ENCODE measurements at regions not wholly inside any gene's neighbourhood (a gene's known extent, or its start where the extent isn't known, plus 50 kb on each side); places are given as distances from the start of the nearest gene placed in this dataset.

DNA sequence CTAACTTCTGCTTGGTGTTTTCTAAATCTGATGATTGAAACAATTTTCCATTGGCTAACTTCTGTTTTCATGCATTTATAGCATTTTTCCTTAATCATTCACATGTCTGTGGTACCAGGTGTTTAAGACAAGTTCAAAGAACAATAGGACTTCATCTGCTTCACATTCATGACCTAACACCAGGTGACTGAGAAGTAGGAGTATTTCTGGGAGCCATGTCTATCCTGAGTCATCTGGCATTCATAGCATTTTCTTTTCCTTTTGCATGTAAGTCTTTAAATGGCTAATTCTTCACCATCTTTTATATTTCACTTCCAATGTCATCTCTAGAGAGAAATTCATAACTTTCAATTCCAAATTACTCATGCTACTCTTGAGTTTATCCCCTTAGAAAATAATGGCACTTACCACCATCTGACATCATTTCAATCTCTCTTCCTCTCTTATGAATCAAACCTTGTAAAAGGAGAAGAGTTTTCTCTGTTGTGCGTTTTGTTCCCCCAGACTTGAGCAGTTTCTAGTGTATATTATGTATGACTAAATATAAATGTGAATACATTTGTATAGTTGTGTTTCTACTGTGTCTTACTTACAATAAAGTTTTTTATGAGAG is 1196.1 kb upstream of the CDH9 start:
- Histone ChIP-seq H3K27me3 (replicated peaks) (no peaks in the 10 kb centered on the region), H3K4me3 (ENCODE audit: low read depth, low read length) (no peak overlapping the region), H3K27ac (no peak overlapping the region), H3K36me3 (replicated peaks) (no peaks in the 10 kb centered on the region)
- in situ Hi-C loops (cut with HindIII; ENCODE audit: low pct_ligation_motif_present, low sequenced_read_pairs): no loop called here
- DNase-seq: no peak
- TF ChIP-seq, protein P1, sequence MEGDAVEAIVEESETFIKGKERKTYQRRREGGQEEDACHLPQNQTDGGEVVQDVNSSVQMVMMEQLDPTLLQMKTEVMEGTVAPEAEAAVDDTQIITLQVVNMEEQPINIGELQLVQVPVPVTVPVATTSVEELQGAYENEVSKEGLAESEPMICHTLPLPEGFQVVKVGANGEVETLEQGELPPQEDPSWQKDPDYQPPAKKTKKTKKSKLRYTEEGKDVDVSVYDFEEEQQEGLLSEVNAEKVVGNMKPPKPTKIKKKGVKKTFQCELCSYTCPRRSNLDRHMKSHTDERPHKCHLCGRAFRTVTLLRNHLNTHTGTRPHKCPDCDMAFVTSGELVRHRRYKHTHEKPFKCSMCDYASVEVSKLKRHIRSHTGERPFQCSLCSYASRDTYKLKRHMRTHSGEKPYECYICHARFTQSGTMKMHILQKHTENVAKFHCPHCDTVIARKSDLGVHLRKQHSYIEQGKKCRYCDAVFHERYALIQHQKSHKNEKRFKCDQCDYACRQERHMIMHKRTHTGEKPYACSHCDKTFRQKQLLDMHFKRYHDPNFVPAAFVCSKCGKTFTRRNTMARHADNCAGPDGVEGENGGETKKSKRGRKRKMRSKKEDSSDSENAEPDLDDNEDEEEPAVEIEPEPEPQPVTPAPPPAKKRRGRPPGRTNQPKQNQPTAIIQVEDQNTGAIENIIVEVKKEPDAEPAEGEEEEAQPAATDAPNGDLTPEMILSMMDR (IDR thresholded peaks at IDR 0.05; ENCODE audit: low read depth, low read length, missing control alignments): no peak

DNA sequence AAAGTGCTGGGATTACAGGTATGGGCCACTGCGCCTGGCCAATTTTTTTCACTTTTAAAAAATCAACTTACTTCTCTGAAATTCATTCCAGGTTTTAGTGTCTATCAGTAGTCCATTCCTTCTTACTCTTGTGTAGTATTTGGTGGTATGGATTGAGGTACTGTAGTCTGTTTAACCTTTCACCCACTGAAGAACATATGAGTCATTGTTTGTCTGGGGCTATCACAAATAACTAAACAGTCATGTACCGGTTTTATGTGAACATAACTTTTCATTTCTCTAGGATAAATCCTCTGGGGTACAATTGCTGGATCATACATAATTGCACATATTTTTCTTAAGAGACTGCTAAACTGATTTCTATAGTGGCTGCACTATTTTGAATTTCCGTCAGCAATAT is 1188.0 kb upstream of the CDH9 start:
- DNase-seq: no peak
- in situ Hi-C loops (cut with HindIII; ENCODE audit: low pct_ligation_motif_present, low sequenced_read_pairs): no loop called here

DNA sequence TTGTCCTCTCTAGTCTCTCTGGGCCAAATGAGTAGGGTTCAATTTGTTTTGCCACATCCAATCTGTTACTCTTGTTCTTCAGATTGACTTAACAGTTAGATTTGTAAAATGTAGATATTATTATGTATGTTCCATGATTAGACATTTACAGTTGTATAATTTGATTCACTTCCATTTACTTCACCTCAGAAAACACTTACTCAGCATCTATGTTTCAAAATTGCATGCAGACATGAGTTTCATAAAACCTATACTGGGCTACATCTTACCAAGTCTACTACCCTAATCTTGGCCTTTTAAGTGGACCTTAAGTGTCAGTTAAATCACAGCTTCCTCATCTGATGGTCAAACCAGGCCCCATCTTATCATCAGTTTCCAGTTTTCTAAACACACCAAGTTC is 1181.2 kb upstream of the CDH9 start:
- in situ Hi-C loops (cut with HindIII; ENCODE audit: low pct_ligation_motif_present, low sequenced_read_pairs): no loop called here
- TF ChIP-seq, protein P1 (IDR thresholded peaks at IDR 0.05; ENCODE audit: low read depth, low read length, missing control alignments): no peak

More for the DNA sequence above, 1188.0 kb upstream of the CDH9 start:
- Histone ChIP-seq H3K27ac (no peak overlapping the region), H3K27me3 (replicated peaks) (no peaks in the 10 kb centered on the region), H3K36me3 (replicated peaks) (no peaks in the 10 kb centered on the region), H3K4me3 (ENCODE audit: low read depth, low read length) (no peak overlapping the region)
- TF ChIP-seq, protein P1 (IDR thresholded peaks at IDR 0.05; ENCODE audit: low read depth, low read length, missing control alignments): no peak

DNA sequence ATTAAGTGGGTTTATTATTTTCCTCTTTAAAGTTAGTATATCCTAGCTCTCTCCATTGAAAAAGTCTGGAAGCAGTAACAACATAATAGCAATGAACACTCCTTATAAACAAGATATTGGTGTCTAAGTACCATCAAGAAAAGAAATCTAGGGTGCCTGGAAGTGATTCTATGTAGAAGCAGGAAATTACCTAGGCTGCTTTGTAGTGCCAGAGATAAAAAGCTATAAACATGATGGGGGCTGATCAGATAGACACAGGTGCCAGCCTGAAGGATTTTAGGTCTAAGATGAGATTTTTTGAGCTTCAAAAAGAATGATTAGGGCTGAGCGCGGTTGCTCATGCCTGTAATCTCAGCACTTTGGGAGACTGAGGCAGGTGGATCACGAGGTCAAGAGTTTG is 1179.3 kb upstream of the CDH9 start:
- TF ChIP-seq, protein P1 (IDR thresholded peaks at IDR 0.05; ENCODE audit: low read depth, low read length, missing control alignments): no peak
- H3K27ac ChIP-seq: no peak overlapping the region
- no peak for DNase-seq
- no peaks in the 10 kb centered on the region for H3K36me3 ChIP-seq (replicated peaks)
- H3K27me3 ChIP-seq (replicated peaks): no peaks in the 10 kb centered on the region
- in situ Hi-C loops (cut with HindIII; ENCODE audit: low pct_ligation_motif_present, low sequenced_read_pairs): no loop called here
- H3K4me3 ChIP-seq (ENCODE audit: low read depth, low read length): no peak overlapping the region

More for the DNA sequence above, 1181.2 kb upstream of the CDH9 start:
- no peak overlapping the region for H3K4me3 ChIP-seq (ENCODE audit: low read depth, low read length)
- DNase-seq: no peak
- H3K27me3 ChIP-seq (replicated peaks): no peaks in the 10 kb centered on the region
- H3K36me3 ChIP-seq (replicated peaks): no peaks in the 10 kb centered on the region
- no peak overlapping the region for H3K27ac ChIP-seq

DNA sequence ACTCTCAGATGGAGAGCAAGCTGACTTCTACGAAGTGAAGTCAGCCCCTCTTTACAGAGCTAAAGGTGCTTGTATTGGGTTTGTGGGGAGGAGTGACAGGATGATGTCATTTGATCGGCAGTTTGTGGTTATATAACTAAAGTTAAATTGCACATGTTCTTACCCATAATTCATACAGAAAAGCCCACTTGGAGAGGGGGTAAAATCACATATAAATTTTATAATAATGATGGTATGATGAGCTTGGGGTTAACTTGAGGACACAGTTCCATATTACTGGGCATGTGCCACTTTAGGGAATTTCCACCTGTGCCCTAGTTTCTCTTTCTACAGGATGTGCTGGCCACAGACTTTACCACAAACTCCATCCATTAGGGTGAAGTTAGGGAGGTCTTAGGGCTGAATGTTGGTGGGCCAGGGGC is 1178.6 kb upstream of the CDH9 start:
- no peak for DNase-seq
- Histone ChIP-seq H3K36me3 (replicated peaks) (no peaks in the 10 kb centered on the region), H3K4me3 (ENCODE audit: low read depth, low read length) (no peak overlapping the region), H3K27me3 (replicated peaks) (no peaks in the 10 kb centered on the region), H3K27ac (no peak overlapping the region)
- TF ChIP-seq, protein P1 (IDR thresholded peaks at IDR 0.05; ENCODE audit: low read depth, low read length, missing control alignments): no peak
- in situ Hi-C loops (cut with HindIII; ENCODE audit: low pct_ligation_motif_present, low sequenced_read_pairs): no loop called here

DNA sequence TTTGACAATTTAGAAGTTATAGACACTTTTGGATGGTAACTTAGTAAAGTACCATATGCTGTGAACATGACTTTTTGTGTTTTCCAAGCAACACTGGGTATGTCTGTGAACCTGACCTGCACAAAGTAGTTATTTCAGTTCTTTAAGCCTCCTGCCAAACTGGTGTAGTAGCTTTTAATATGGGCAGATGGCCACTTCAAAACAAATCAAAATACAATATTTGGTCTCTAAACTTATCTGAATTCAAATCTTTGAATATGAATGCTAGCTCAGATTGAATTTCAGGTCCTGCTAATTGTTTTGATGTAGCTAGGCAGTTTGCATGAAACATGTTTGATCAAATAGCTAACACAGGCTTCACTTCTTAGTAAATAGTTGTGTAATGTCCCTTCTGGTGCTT is 1176.7 kb upstream of the CDH9 start:
- no peaks in the 10 kb centered on the region for H3K36me3 ChIP-seq (replicated peaks)
- H3K27ac ChIP-seq: no peak overlapping the region
- in situ Hi-C loops (cut with HindIII; ENCODE audit: low pct_ligation_motif_present, low sequenced_read_pairs): no loop called here
- H3K27me3 ChIP-seq (replicated peaks): no peaks in the 10 kb centered on the region
- TF ChIP-seq, protein P1 (IDR thresholded peaks at IDR 0.05; ENCODE audit: low read depth, low read length, missing control alignments): no peak
- no peak overlapping the region for H3K4me3 ChIP-seq (ENCODE audit: low read depth, low read length)
- DNase-seq: no peak

Measured in brain microvascular endothelial cell (primary cell).